ENCODE measurements at regions not wholly inside any gene's neighbourhood (a gene's known extent, or its start where the extent isn't known, plus 50 kb on each side); places are given as distances from the start of the nearest gene placed in this dataset.

DNA sequence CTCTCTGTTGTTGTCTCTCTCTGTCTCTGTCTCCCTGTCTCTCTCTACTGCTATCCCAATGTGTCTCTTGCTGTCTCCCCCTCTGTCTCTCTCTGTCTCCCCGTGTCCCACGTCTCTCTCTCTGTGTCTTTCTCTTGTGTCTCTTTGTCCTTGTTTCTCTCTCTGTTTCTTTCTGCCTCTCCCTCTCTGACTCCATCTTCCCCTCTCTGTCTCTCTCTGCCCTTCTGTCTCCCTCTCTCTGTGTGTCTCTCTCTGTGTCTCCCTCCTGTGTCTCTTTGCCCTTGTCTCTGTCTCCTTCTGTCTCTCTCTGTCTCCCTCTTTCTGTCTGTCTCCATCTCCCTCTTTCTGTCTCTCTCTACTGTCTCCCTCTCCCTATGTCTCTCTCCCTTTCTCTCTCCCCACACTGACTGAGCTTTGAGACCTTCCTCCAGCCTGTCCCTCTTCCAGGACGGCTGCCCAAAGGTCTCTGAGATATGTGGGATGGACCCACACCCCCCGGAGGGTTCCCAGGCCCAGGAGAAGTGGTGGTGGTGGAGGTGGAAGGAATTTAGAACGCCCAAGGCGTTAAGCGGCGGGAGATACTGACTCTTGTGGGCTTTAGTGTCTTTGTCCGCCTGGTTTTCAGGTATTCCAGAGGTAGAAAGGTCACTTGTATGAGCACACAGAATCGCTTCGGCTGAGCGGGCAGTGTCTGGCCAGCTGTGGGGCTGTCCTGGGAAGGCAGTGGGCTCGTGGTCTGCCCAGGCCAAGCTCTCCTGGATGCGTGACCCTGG lies 65.5 kb upstream of the CCND1 start:
- H3K27me3 Mint-ChIP-seq = peaks cover 37 to 38% of the 10 kb centered on the region in 2 donors
- H3K4me1 Mint-ChIP-seq = peaks cover 0 to 7% (median 0%) of the 10 kb centered on the region in 3 donors
- Histone ChIP-seq H3K4me1 (ENCODE audit: control insufficient read depth in 1 of 2, extremely low read depth in 1 of 2, insufficient read depth in 2 of 2, low read length in 2 of 2) (no peaks in the 10 kb centered on the region), H3K27ac (ENCODE audit: low read length) (no peak overlapping the region), H3K9me3 (no peaks in the 10 kb centered on the region), H3K27me3 (replicated peaks in 1 of 2; ENCODE audit: control insufficient read depth in 2 of 2, extremely low read depth in 1 of 2, insufficient read depth in 2 of 2, low read length in 1 of 2) (peaks cover 0 to 49% of the 10 kb centered on the region in 2 experiments), H3K4me3 (ENCODE audit: control insufficient read depth in 1 of 2, extremely low read depth in 1 of 2, low read length in 1 of 2) (no peak overlapping the region), H3K36me3 (ENCODE audit: control insufficient read depth in 2 of 2, extremely low read depth in 1 of 2, insufficient read depth in 1 of 2, low read length in 1 of 2) (no peaks in the 10 kb centered on the region)
- no peak for DNase-seq
- ChIA-PET CTCF (interaction anchor here in 1 of 2 donors (0.5 kb wide), 1 partner anchor 546 kb away, joined by 3 read pairs; no protein-coding TSS in a partner anchor), POLR2A (no interaction called here)
- no peak for ATAC-seq (replicated peaks in 1 of 4)
- 37% methylated on average over 12 of the region's 14 CpGs for WGBS (ENCODE audit: insufficient coverage)
- no peaks in the 10 kb centered on the region for H3K9me3 Mint-ChIP-seq
- H3K27ac Mint-ChIP-seq = no peak overlapping the region
- H3K36me3 Mint-ChIP-seq = no peaks in the 10 kb centered on the region
- H3K4me3 Mint-ChIP-seq = no peak overlapping the region

DNA sequence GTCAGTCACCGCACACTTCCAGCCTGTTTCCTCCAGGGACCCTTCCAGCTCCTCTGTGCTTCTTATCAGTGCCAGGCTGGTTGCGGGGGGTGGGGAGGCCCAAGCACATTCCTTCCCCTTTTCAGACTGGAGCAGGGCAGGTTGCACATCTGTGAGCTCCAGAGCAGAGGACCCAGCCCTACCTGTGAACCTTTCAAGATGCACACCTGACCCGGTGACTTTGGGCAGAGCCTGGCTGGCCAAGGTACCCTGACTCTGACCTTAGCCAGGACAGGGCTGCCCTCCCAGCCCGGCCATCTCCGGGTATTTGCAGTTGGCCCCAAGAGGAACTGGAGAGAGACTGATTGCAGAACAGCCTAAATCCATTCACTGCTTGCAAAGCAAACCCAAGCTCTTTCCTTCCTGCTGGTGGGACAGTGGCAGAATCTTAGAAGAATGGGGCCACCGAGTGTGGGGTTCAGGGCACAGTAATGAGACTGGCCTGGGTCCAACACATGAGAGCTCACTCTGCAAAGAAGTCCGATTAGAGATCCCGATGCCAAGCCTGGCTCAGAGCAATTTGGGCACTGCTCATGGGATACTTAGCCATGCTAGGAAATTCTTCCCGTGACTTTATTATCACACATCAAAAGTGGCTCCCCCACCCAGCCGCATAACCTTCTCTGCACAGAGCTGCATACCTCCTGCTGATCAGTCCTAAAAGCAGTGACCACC lies 64.7 kb upstream of the CCND1 start:
- DNase-seq = no peak

DNA sequence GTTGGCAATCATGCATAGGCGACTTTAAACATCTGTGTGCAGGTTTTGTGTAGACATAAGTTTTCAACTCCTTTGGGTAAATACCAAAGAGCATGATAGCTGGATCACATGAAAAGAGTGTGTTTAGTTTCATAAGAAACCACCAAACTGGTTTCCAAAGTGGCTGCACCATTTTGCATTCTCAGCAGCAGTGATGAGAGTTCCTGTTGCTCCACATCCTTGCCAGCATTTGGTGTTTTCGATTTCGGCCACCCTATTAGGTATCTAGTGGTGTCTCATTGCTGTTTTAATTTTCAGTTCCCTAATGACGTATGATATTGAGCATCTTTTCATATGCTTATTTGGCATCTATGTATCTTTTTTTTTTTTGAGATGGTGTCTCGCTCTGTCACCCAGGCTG lies 62.8 kb upstream of the CCND1 start:
- Histone ChIP-seq H3K36me3 (ENCODE audit: control insufficient read depth in 2 of 2, extremely low read depth in 1 of 2, insufficient read depth in 1 of 2, low read length in 1 of 2) (no peaks in the 10 kb centered on the region), H3K27me3 (replicated peaks in 1 of 2; ENCODE audit: control insufficient read depth in 2 of 2, extremely low read depth in 1 of 2, insufficient read depth in 2 of 2, low read length in 1 of 2) (peaks cover 0 to 35% of the 10 kb centered on the region in 2 experiments), H3K4me1 (ENCODE audit: control insufficient read depth in 1 of 2, extremely low read depth in 1 of 2, insufficient read depth in 2 of 2, low read length in 2 of 2) (no peaks in the 10 kb centered on the region), H3K4me3 (ENCODE audit: control insufficient read depth in 1 of 2, extremely low read depth in 1 of 2, low read length in 1 of 2) (no peak overlapping the region), H3K9me3 (no peaks in the 10 kb centered on the region), H3K27ac (ENCODE audit: low read length) (no peak overlapping the region)
- ATAC-seq (replicated peaks in 1 of 4) (no peak), DNase-seq (no peak)
- POLR2A ChIA-PET = no interaction called here
- H3K27ac Mint-ChIP-seq = no peak overlapping the region
- CTCF ChIA-PET = no interaction called here
- H3K9me3 Mint-ChIP-seq = no peaks in the 10 kb centered on the region
- no peak overlapping the region for H3K4me3 Mint-ChIP-seq
- no peaks in the 10 kb centered on the region for H3K36me3 Mint-ChIP-seq
- 100% methylated on average over 1 of the region's 5 CpGs for WGBS (ENCODE audit: insufficient coverage)
- H3K27me3 Mint-ChIP-seq = peaks cover 29 to 34% of the 10 kb centered on the region in 2 donors
- H3K4me1 Mint-ChIP-seq = peaks cover 0 to 7% (median 0%) of the 10 kb centered on the region in 3 donors

More for the DNA sequence above, 64.7 kb upstream of the CCND1 start:
- H3K4me1 Mint-ChIP-seq = peaks cover 0 to 7% (median 0%) of the 10 kb centered on the region in 3 donors
- POLR2A ChIA-PET = no interaction called here
- no peak overlapping the region for H3K4me3 ChIP-seq (ENCODE audit: control insufficient read depth in 1 of 2, extremely low read depth in 1 of 2, low read length in 1 of 2)
- H3K9me3 Mint-ChIP-seq = no peaks in the 10 kb centered on the region
- no peak overlapping the region for H3K4me3 Mint-ChIP-seq
- H3K36me3 ChIP-seq (ENCODE audit: control insufficient read depth in 2 of 2, extremely low read depth in 1 of 2, insufficient read depth in 1 of 2, low read length in 1 of 2) = no peaks in the 10 kb centered on the region
- ATAC-seq (replicated peaks in 1 of 4) = no peak
- no peaks in the 10 kb centered on the region for H3K4me1 ChIP-seq (ENCODE audit: control insufficient read depth in 1 of 2, extremely low read depth in 1 of 2, insufficient read depth in 2 of 2, low read length in 2 of 2)
- CTCF ChIA-PET = interaction anchor here in 1 of 2 donors (0.5 kb wide), 1 partner anchor 547 kb away, joined by 3 read pairs; no protein-coding TSS in a partner anchor
- 7% methylated on average over 9 of the region's 10 CpGs for WGBS (ENCODE audit: insufficient coverage)
- peaks cover 34 to 44% of the 10 kb centered on the region in 2 donors for H3K27me3 Mint-ChIP-seq
- H3K9me3 ChIP-seq = no peaks in the 10 kb centered on the region
- no peak overlapping the region for H3K27ac ChIP-seq (ENCODE audit: low read length)
- no peak overlapping the region for H3K27ac Mint-ChIP-seq
- peaks cover 0 to 47% of the 10 kb centered on the region in 2 experiments for H3K27me3 ChIP-seq (replicated peaks in 1 of 2; ENCODE audit: control insufficient read depth in 2 of 2, extremely low read depth in 1 of 2, insufficient read depth in 2 of 2, low read length in 1 of 2)
- H3K36me3 Mint-ChIP-seq = no peaks in the 10 kb centered on the region

DNA sequence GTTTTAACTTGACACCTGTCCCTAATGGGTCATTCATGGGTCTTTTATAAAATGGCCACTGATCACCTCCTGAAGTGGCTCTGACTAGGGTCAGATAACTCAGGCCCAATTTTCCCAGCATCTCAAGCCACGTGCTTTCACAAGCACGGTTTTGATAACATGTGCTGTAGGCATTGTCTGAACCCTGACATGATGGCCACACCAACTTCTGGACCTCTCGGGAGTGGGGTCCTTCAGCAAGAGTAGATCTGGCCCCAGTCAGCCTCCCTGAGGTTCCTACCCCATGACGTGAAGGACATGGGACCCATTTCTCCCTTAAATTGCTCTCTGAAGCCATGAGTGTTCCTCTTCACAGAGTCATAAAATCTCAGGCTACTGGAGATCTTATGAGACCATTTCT lies 60.4 kb upstream of the CCND1 start:
- H3K4me1 Mint-ChIP-seq = peaks cover 0 to under 1% (median 0%) of the 10 kb centered on the region in 3 donors
- POLR2A ChIA-PET = no interaction called here
- H3K36me3 ChIP-seq (ENCODE audit: control insufficient read depth in 2 of 2, extremely low read depth in 1 of 2, insufficient read depth in 1 of 2, low read length in 1 of 2) = no peaks in the 10 kb centered on the region
- H3K9me3 Mint-ChIP-seq = no peaks in the 10 kb centered on the region
- no peak overlapping the region for H3K27ac ChIP-seq (ENCODE audit: low read length)
- no peaks in the 10 kb centered on the region for H3K36me3 Mint-ChIP-seq
- DNase-seq = no peak
- H3K27me3 ChIP-seq (replicated peaks in 1 of 2; ENCODE audit: control insufficient read depth in 2 of 2, extremely low read depth in 1 of 2, insufficient read depth in 2 of 2, low read length in 1 of 2) = peaks cover 0 to 27% of the 10 kb centered on the region in 2 experiments
- no peaks in the 10 kb centered on the region for H3K9me3 ChIP-seq
- no peak overlapping the region for H3K4me3 Mint-ChIP-seq
- CTCF ChIA-PET = no interaction called here
- H3K27me3 Mint-ChIP-seq = peaks cover 21 to 34% of the 10 kb centered on the region in 2 donors
- 76% methylated on average over 4 of the region's 4 CpGs for WGBS (ENCODE audit: insufficient coverage)
- ATAC-seq (replicated peaks in 1 of 4) = no peak
- no peak overlapping the region for H3K27ac Mint-ChIP-seq
- H3K4me3 ChIP-seq (ENCODE audit: control insufficient read depth in 1 of 2, extremely low read depth in 1 of 2, low read length in 1 of 2) = no peak overlapping the region
- H3K4me1 ChIP-seq (ENCODE audit: control insufficient read depth in 1 of 2, extremely low read depth in 1 of 2, insufficient read depth in 2 of 2, low read length in 2 of 2) = no peaks in the 10 kb centered on the region

DNA sequence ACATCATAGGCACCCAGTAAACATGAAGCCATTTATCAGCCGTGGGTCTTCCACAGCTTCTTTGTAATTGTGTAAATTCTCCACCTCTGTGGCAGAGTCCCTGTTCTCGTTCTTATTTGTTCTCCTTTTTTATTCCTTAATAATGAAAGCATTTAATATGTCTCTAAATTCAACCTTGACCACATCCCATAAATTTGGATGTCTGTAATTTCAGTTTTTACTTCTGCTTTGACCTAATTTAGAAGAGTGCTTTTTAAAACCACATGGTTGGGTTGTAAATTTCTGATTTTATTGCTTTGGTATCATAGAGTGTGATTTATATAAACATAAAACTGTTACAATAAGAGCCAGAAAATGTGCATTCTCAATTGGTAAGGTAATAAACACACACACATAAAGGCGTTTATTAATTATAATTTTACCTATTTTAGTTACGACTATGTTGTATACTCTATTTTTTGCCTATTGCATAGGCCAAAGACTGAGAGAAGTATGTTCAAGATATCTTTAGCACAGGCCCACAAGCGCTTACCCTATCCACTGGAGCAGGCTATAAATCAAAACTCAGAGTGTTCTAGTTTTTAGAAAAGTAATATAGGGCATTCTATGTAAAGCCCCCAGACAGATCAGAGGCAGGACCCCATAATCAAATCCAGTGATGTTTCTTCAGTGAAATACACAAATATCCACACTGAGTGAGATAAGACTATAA lies 58.0 kb upstream of the CCND1 start:
- DNase-seq (no peak), ATAC-seq (replicated peaks in 1 of 4) (no peak)
- no peak overlapping the region for H3K27ac ChIP-seq (ENCODE audit: low read length)
- ChIA-PET CTCF (no interaction called here), POLR2A (no interaction called here)
- H3K4me1 ChIP-seq (ENCODE audit: control insufficient read depth in 1 of 2, extremely low read depth in 1 of 2, insufficient read depth in 2 of 2, low read length in 2 of 2) = no peaks in the 10 kb centered on the region
- no peaks in the 10 kb centered on the region for H3K36me3 ChIP-seq (ENCODE audit: control insufficient read depth in 2 of 2, extremely low read depth in 1 of 2, insufficient read depth in 1 of 2, low read length in 1 of 2)
- Mint-ChIP-seq H3K4me1 (no peaks in the 10 kb centered on the region), H3K36me3 (no peaks in the 10 kb centered on the region), H3K4me3 (no peak overlapping the region), H3K27me3 (peaks cover 20% of the 10 kb centered on the region in 2 donors), H3K9me3 (no peaks in the 10 kb centered on the region), H3K27ac (no peak overlapping the region)
- H3K4me3 ChIP-seq (ENCODE audit: control insufficient read depth in 1 of 2, extremely low read depth in 1 of 2, low read length in 1 of 2) = no peak overlapping the region
- peaks cover 0 to 26% of the 10 kb centered on the region in 2 experiments for H3K27me3 ChIP-seq (replicated peaks in 1 of 2; ENCODE audit: control insufficient read depth in 2 of 2, extremely low read depth in 1 of 2, insufficient read depth in 2 of 2, low read length in 1 of 2)
- no CpG with 5 or more reads among the region's 5 CpGs for WGBS (ENCODE audit: insufficient coverage)
- H3K9me3 ChIP-seq = no peaks in the 10 kb centered on the region

DNA sequence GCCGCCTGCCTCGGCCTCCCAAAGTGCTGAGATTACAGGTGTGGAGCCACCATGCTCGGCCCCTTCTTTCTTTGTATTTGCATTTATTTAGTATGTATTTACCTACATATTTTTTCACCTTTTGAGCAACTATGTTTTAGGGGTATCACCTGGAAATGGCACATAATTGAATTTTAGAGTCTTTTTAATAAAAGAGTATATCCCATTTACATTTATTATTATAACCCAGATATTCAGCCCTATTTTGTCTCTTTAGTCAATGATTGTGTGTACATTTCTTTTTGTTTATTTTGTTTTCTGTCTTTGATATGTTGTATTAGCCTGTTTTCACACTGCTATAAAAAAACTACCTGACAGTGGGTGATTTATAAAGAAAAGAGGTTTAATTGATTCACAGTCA lies 56.8 kb upstream of the CCND1 start:
- Histone ChIP-seq H3K4me3 (ENCODE audit: control insufficient read depth in 1 of 2, extremely low read depth in 1 of 2, low read length in 1 of 2) (no peak overlapping the region), H3K9me3 (no peaks in the 10 kb centered on the region), H3K27me3 (replicated peaks in 1 of 2; ENCODE audit: control insufficient read depth in 2 of 2, extremely low read depth in 1 of 2, insufficient read depth in 2 of 2, low read length in 1 of 2) (peaks cover 0 to 22% of the 10 kb centered on the region in 2 experiments), H3K27ac (ENCODE audit: low read length) (no peak overlapping the region), H3K4me1 (ENCODE audit: control insufficient read depth in 1 of 2, extremely low read depth in 1 of 2, insufficient read depth in 2 of 2, low read length in 2 of 2) (no peaks in the 10 kb centered on the region), H3K36me3 (ENCODE audit: control insufficient read depth in 2 of 2, extremely low read depth in 1 of 2, insufficient read depth in 1 of 2, low read length in 1 of 2) (no peaks in the 10 kb centered on the region)
- Mint-ChIP-seq H3K27me3 (peaks cover 21 to 23% of the 10 kb centered on the region in 2 donors), H3K4me3 (no peak overlapping the region), H3K4me1 (no peaks in the 10 kb centered on the region), H3K27ac (no peak overlapping the region), H3K9me3 (no peaks in the 10 kb centered on the region), H3K36me3 (no peaks in the 10 kb centered on the region)
- no peak for ATAC-seq (replicated peaks in 1 of 4)
- POLR2A ChIA-PET = no interaction called here
- no peak for DNase-seq
- no CpG with 5 or more reads among the region's 3 CpGs for WGBS (ENCODE audit: insufficient coverage)
- CTCF ChIA-PET = no interaction called here

Data from T-cell (primary cell).